NB4 (cell line): ENCODE measurements at regions not wholly inside any gene's neighbourhood (a gene's known extent, or its start where the extent isn't known, plus 50 kb on each side); places are given as distances from the start of the nearest gene placed in this dataset.

Experiments used
- DNase-seq: peaks from one replicate; pipeline ENCODE4 v3.0.0; 2010; ENCODE audit warnings: low read depth
- H3K4me3 ChIP-seq: one replicate; pipeline ENCODE4 v1.5.1; 2011; ENCODE audit warnings: mild to moderate bottlenecking, low read depth, low read length, moderate library complexity
- MYC ChIP-seq: IDR thresholded peaks from 2 replicates; pipeline ENCODE4 v1.6.1; 2011; ENCODE audit warnings: low read depth, low read length
- POLR2A ChIP-seq: IDR thresholded peaks from 2 replicates; pipeline ENCODE4 v1.6.1; 2011; ENCODE audit warnings: mild to moderate bottlenecking; ENCODE audit not compliant: insufficient read length; ENCODE audit errors: extremely low read depth
- TF ChIP-seq, protein P1 (sequence below): IDR thresholded peaks from one replicate; pipeline ENCODE4 v1.5.1; 2012; ENCODE audit warnings: low read depth, low read length
- TF ChIP-seq, protein P2 (sequence below): IDR thresholded peaks from 2 replicates; pipeline ENCODE4 v1.6.1; 2011; ENCODE audit warnings: low read depth, low read length

DNA sequence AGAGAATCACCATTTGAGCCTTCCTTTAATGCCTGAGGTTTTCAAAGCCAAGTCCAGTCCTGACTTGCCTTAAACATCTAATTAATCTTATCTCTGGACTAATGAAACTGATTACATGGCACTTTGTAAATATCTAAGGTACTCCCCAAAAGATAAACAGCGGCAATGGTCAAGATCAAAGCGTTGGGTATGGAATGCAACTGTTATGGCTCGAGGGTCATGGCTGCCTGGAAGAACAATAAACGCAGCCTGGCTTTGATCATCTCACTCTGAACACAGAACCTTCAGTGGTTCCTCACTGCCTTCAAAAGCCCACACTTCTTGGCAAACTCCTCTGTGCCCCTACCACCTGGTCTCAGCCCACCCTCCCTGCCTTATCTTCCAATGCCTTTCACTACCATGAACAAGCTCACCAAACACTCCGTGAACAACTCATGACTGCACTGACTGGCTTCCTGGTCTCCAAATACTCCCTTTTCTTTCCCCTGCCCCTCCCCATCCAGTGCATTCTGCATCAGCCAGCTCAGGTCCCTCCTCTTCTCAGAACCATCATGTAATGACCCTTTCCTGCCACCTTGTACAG is 150.2 kb upstream of the NFE2L3 start:
- no peak for TF ChIP-seq POLR2A
- TF ChIP-seq, protein P1, sequence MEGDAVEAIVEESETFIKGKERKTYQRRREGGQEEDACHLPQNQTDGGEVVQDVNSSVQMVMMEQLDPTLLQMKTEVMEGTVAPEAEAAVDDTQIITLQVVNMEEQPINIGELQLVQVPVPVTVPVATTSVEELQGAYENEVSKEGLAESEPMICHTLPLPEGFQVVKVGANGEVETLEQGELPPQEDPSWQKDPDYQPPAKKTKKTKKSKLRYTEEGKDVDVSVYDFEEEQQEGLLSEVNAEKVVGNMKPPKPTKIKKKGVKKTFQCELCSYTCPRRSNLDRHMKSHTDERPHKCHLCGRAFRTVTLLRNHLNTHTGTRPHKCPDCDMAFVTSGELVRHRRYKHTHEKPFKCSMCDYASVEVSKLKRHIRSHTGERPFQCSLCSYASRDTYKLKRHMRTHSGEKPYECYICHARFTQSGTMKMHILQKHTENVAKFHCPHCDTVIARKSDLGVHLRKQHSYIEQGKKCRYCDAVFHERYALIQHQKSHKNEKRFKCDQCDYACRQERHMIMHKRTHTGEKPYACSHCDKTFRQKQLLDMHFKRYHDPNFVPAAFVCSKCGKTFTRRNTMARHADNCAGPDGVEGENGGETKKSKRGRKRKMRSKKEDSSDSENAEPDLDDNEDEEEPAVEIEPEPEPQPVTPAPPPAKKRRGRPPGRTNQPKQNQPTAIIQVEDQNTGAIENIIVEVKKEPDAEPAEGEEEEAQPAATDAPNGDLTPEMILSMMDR = no peak
- TF ChIP-seq, protein P2, sequence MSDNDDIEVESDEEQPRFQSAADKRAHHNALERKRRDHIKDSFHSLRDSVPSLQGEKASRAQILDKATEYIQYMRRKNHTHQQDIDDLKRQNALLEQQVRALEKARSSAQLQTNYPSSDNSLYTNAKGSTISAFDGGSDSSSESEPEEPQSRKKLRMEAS = no peak
- TF ChIP-seq MYC = no peak
- no peak overlapping the region for H3K4me3 ChIP-seq
- no peak for DNase-seq

DNA sequence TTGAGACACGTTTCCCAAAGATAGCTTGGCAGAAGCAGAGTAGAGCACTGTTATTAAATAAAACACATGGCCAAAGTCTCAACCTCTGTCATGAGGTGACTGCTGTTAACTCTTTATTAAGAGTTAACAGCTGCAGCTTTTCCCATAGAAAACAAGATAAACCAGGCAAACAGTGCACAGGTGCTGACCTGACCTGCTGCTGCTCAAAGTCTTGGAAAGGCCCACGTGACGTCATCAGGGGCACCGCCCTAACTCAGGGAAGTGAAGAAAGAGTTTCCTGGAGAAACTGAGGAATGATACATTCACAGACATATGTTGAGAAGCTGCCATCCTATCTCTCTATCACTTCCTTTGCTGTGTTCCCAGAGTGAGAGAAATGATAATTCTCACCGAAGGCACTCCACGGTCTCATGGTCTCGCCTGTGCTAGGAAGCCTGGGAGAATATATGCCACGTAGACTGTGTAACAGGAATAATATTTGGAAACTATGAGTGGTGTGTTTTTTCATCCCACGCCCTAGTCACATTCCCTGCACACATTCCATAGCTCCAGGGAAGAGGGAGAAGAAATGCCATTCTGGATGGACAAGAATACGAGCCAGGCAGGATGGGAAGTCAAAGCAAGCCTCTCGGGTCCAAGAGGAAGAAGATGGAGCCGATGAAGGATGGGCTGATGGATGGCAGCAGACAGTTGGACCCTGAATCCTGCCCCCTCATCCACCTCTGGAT is 146.2 kb upstream of the NFE2L3 start:
- no peak for TF ChIP-seq POLR2A
- TF ChIP-seq, protein P1 = no peak
- no peak for TF ChIP-seq MYC
- TF ChIP-seq, protein P2 = no peak
- H3K4me3 ChIP-seq = no peak overlapping the region
- no peak for DNase-seq

DNA sequence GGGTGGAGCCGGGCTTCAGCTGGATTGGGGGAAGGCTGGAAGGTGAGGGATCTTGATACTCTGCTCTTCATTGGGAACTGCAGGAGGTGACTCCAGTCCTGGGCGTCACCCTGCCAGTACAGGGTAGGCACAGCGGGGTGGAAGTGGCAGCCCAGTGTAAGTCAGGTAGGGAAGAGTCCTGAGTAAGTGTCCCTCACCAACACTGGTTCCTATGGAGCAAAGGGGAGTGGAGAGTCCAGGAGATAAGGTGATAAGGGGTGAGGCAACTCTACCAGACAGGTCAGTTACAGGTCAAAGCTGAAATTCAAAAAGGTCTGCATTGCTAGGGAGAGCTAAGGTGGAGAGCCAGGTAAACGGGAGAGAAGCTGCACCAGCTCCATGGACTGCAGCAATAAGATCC is 145.6 kb upstream of the NFE2L3 start:
- no peak overlapping the region for H3K4me3 ChIP-seq
- TF ChIP-seq, protein P1 = no peak
- TF ChIP-seq POLR2A (no peak), MYC (no peak)
- TF ChIP-seq, protein P2 = no peak
- no peak for DNase-seq

DNA sequence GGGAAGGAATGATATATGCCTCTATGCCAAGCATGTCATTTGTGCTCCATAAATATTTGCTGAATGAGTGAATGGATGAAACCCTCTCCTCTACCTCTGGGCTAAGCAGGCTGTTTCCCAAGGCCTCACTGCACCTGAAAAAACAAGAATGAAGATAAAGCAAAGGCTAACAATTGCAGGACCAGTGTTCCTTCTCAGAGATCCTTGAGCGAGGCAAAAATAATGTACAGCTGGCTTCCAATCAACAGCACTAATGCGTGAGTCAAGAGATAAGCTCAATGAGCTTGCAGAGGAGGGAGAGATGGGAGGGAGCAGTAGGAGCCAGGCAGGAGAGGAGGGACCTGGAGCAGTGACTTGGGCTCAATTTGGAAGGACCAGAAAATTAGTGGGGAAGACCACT is 144.5 kb upstream of the NFE2L3 start:
- H3K4me3 ChIP-seq = no peak overlapping the region
- DNase-seq = no peak
- TF ChIP-seq, protein P1 = no peak
- TF ChIP-seq POLR2A (no peak), MYC (no peak)

DNA sequence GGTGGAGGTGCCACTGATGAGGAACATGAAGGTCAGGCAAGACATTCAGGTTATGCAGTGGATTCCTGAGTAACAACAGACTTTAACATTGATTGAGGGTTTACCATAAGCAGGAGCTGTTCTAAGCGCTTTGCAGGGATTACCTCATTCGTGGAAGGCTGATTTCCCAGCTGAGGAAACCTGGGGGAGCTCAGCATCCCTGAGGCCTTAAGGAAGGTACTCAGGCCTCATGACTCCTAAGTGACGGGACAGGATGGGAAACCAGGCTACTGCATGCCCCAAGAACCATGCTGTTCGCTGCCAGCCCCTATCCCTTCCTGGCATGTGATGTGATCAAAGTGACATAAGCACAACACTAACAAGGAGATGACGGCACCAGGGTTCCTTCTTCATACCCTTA is 143.6 kb upstream of the NFE2L3 start:
- TF ChIP-seq, protein P1 = no peak
- TF ChIP-seq, protein P2 = no peak
- TF ChIP-seq MYC (no peak), POLR2A (no peak)
- DNase-seq = no peak
- no peak overlapping the region for H3K4me3 ChIP-seq
